ENCODE measurements at regions not wholly inside any gene's neighbourhood (a gene's known extent, or its start where the extent isn't known, plus 50 kb on each side); places are given as distances from the start of the nearest gene placed in this dataset.
"Not testable (repeated sequence)": the region's sequence is repeated elsewhere in the genome, so short reads cannot be mapped to it uniquely, and the experiment has no call there.

GRCh38 chr6:14874975-14875480 is 370.8 kb upstream of the JARID2 start:
- no peak for DNase-seq

- DNase-seq, result no peak
Measured at GRCh38 chr6:14875481-14876063, 370.3 kb upstream of the JARID2 start.

DNA sequence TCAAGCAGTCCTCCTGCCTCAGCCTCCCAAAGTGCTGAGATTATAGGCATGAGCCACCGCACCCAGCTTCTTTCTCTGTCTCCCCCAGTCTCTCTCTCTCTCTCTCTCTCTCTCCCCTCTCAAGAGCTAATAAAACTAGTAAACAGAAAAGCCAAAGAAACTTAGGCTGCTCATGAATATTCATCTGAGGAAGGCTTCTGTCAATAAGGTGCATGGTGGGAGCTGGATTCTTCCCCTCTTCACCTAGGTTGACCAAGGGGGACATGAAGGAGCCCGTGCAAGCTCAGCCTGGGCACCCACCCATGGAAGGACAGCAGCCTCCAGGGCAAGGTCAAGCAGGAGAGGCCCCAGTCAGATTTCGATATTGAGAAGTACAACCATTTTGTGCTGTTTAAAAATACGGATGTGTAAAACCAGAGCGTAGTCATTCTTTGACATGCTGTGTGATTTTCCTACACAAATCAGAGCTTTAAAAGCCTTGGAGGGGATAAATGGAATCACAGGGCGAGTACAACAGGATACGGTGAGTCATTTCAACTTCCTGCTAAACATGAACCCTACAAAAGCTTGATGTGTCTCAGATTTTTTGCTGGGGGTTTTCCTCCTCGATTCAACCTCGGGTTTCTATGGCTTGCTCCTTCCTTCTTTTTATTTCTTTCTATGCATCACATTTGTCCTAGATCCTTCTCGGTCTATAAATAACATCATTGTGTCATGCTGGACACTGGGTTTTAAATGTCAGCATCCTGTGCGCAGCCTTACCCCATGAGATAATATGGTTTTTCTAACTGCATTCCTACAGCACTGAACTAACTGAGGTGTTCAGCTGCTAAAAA is 368.9 kb upstream of the JARID2 start:
- DNase-seq, result no peak

DNA sequence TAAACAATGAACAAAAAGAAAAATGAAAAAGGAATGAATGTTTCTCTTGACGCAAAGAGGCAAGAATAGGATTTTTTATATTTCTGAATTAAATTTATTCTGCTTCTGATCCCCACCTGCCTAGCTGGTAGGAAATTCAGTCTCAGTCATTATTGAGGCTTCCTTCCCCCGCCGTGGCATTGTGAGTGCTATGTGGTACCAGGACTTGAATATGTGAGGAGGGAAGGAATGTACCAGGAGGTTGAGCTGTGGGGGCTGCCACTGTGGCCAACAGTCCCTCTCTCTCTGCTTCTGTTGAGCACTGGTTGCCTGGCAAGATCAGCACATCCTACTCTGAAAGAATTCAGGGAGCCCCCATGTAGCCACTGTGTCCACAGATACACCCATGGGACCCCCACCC is 368.1 kb upstream of the JARID2 start:
- DNase-seq, result no peak

- DNase-seq, result no peak
Measured at GRCh38 chr6:14880052-14880451, 365.8 kb upstream of the JARID2 start.

- DNase-seq, result no peak
Measured at GRCh38 chr6:14880677-14881076, 365.2 kb upstream of the JARID2 start.

- no peak for DNase-seq
Measured at GRCh38 chr6:14881398-14881797, 364.5 kb upstream of the JARID2 start.

DNA sequence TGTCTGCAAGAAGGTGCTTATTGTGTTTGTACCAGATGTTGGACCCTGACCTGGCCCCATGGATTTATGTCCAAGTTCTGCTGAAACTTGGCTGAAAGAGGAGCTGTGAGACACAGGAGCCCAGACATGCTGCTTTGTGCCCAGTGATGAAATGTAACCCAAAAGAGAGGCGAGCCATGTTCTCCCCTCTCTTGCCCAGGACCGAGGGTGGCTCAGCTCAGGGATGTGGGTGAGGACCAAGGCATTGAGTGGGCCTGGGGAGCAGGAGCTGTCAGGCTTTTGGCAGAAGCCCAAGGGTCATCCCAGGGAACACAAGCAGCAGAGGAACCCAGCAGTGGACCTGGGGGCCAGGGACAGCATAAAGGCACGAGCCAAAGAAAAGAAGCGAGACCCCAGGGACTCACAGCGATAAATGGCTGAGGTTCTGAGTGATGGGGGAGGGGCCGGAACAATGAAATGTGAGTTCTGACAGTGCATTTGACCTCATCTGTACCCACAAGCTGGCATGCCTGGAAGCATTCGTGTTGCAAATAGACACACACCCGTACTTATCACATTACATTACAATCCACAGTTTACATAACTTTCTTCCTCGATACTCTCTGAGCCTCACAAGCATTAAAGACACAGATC is 363.4 kb upstream of the JARID2 start:
- DNase-seq, result no peak

DNA sequence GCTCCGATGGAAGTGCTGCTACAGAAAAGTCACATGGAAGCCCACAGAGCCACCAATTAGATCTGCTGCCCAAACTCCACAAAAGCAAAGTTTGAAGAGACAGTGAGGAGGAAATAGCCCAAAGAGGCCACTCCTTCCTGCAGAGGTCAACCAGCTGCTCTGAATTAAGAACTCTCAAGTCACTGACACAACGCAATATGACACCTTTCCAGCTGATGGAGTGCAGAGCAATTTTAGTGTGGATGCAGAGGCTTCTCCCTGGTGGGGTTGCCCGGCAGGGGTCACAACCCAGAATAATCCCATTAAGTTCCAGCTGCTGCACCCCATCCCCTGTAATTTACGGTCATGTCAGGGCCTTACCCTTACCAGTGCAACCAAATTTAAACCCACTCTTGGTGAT is 361.9 kb upstream of the JARID2 start:
- no peak for DNase-seq

GRCh38 chr6:14885498-14885897 is 360.4 kb upstream of the JARID2 start:
- DNase-seq, result no peak

- no peak for DNase-seq
Measured at GRCh38 chr6:14887181-14887580, 358.7 kb upstream of the JARID2 start.

- no peak for DNase-seq
Measured at GRCh38 chr6:14887986-14888574, 357.8 kb upstream of the JARID2 start.

DNA sequence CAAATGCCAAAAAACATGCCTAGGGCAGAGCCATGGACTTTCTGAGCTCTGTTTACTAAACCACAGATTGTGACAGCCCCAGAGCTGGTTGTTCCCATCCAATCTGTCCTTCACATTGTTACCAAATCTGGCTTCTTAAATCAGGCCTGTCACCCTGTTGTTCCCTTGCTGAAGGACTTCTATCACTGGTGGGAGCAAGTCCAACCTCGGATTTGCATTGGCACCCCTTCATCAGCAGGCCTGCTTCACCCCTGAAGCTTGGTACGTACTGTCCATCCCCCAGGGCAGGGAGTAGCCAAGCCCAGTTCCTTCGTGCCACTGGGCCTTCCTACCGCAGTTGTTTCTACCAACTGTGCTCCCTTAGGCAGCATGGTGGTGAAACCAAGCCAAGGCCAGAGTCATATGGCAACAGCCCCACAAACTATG is 357.3 kb upstream of the JARID2 start:
- DNase-seq, result no peak

DNA sequence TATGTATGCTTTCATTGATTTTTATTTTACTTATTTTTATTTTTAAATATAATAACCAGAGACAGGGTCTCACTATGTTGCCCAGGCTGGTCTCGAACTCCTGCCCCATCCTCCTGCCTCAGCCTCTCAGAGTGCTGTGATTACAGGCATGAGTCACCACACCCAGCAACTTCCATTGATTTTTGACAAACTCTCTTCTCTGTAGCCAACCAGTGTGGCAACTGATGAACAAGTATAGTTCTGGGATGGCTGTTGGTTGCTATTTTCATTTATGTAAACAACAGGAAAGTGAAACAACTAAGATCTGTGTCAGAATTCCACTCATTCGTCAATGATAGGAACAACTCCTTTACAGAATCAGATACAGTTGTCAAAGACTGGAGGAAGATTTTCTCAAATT is 356.7 kb upstream of the JARID2 start:
- DNase-seq, result no peak

DNA sequence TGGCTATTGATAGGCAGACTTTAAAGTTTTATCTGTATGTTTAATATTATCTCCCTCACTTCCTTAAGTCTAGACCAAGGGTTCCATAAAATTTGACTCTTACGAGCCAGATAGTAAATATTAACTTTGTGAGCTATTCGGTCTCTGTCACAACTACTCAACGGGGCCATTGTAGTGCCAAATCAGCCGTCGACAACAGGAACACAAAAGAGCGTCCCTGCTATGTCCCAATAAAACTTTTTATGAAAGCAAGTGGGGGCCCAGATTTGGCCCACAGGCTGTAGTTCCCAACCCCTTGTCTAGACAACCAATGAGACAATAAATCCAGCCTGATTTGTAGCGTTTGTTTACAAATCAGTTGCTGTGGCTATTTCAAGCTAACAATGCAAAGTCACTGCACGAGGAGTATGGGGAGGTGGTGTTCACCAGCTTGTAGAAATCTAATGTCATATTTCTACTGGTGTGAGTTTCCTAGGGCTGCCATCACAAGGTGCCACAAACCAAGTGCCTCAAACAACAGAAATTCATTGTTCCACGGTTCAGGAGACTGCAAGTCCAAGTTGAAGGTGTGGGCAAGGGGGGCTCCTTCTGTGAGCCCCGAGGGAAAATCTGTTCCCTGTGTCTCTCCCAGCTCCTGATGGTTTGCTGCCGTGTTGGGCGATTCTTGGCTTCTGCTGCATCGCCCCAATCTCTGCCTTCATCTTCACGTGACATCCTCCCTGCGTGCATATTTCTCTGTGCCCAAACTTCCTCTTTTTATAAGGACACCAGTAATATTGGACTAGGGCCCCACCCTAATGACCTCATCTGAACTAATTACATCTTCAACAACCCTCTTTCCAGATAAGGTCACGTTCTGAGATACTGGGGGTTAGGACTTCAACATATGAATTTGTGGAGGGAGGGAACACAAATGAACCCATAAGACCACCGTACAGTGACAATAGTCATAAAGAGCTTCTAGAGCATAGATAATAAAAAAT is 356.0 kb upstream of the JARID2 start:
- no peak for DNase-seq

DNA sequence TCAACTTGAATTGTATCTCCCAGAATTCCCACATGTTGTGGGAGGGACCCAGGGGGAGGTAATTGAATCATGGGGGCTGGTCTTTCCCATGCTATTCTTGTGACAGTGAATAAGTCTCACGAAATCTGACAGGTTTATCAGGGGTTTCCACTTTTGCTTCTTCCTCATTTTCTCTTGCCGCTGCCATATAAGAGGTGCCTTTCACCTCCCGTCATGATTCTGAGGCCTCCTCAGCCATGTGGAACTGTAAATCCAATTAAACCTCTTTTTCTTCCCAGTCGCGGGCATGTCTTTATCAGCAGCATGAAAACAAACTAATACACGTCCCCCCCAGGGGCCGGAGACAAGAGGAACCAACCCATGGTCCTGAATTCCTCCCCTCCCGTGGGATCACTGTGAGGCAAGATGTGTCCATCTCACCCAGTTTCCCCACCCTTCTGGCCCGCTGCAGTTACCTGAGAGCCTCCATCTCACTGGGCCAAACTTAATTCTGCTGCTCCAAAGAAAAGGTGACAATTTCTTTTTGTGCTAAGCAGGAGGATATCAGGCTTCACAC is 354.0 kb upstream of the JARID2 start:
- not testable (repeated sequence) for DNase-seq

- DNase-seq, result no peak
Measured at GRCh38 chr6:14894105-14894504, 351.8 kb upstream of the JARID2 start.

- DNase-seq, result no peak
Measured at GRCh38 chr6:14896475-14896874, 349.4 kb upstream of the JARID2 start.

DNA sequence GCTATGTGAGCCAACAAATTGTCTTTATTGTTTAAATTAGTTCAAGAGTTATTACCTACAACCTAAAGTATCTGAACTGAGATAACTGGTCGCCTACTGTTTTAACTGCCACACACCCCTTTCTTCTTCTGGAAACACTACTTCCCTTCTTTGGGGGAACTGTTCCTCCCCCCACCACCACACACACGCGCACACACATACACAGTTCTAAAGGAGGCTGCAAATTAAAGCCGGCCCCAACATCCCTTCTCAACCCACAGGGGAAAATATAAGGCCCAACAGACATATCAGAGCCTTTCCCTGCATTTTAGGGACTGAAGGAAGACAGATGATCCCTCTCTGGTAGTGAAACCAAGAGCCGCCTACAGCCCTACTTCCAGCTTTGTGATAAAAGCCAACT is 348.0 kb upstream of the JARID2 start:
- no peak for DNase-seq

DNA sequence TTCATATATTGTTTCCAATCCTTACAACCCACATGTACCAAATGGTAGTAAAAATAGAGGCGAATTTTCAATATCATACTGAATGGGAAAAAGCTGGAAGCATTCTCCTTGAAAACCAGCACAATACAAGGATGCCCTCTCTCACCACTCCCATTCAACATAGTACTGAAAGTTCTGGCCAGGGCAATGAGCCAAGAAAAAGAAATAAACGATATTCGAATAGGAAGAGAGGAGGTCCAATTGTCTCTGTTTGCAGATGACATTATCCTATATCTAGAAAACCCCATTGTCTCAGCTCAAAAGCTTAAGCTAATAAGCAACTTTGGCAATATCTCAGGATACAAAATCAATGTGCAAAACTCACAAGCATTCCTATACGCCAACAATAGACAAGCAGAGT is 346.4 kb upstream of the JARID2 start:
- not testable (repeated sequence) for DNase-seq

DNA sequence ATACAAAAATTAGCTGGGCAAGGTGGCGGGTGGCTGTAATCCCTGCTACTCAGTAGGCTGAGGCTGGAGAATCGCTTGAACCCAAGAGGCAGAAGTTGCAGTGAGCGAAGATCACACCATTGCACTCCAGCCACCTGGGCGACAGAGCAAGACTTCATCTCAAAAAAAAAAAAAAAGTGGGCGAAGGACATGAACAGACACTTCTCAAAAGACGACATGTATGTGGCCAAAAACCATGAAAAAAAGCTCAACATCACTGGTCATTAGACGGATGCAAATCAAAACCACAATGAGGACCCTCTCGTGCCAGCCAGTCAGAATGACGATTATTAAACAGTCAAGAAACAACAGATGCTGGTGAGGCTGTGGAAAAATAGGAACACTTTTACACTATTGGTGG is 344.9 kb upstream of the JARID2 start:
- no peak for DNase-seq
